GM12878 (cell line): ENCODE measurements at regions not wholly inside any gene's neighbourhood (a gene's known extent, or its start where the extent isn't known, plus 50 kb on each side); places are given as distances from the start of the nearest gene placed in this dataset.

ENCODE experiments used
- BMI1 ChIP-seq: fragments of 450-650 bp; IDR thresholded peaks from 2 replicates; pipeline ENCODE4 v1.6.1; 2016; ENCODE audit warnings: mild to moderate bottlenecking, moderate library complexity, borderline replicate concordance
- CBX5 ChIP-seq: sonication (generic); IDR thresholded peaks from 2 replicates; pipeline ENCODE4 v1.6.1; 2016; ENCODE audit warnings: low read depth, moderate library complexity, mild to moderate bottlenecking, inconsistent platforms
- EP300 ChIP-seq, 2 experiments: fragments of 150-350 bp in 1 of 2; IDR thresholded peaks; 2 replicates each; pipeline ENCODE4 v1.6.1; 2011 to 2012; ENCODE audit warnings: low read depth in 2 of 2, low read length in 2 of 2, borderline replicate concordance in 1 of 2, improper control_type of control experiment in 1 of 2, inconsistent platforms in 1 of 2; ENCODE audit not compliant: control insufficient read depth in 1 of 2
- PAX5 ChIP-seq: IDR thresholded peaks from 2 replicates; pipeline ENCODE4 v1.6.1; 2011; ENCODE audit warnings: low read depth, low read length, borderline replicate concordance
- SMARCA5 ChIP-seq: fragments of 450-650 bp; IDR thresholded peaks from 2 replicates; pipeline ENCODE4 v1.6.1; 2017; ENCODE audit warnings: mild to moderate bottlenecking
- STAT1 ChIP-seq: fragments of 450-650 bp; conservative IDR thresholded peaks from 2 replicates; pipeline ENCODE4 v1.6.1; 2014; ENCODE audit warnings: antibody characterized with exemption, mild to moderate bottlenecking
- TF ChIP-seq, protein P1 (sequence below), 3 experiments: IDR thresholded peaks in 2 of 3; conservative IDR thresholded peaks in 1 of 3; 2 replicates each; pipeline ENCODE4 v1.5.1; 2011; ENCODE audit warnings: low read depth in 3 of 3, low read length in 3 of 3, mild to moderate bottlenecking in 3 of 3, control low read depth in 2 of 3, moderate library complexity in 2 of 3, inconsistent platforms in 1 of 3, mixed read lengths in 1 of 3; ENCODE audit not compliant: control insufficient read depth in 2 of 3, insufficient read depth in 1 of 3; ENCODE audit errors: extremely low read depth in 1 of 3
- TF ChIP-seq, protein P2 (sequence below): fragments of 450-650 bp; IDR thresholded peaks from 2 replicates; pipeline ENCODE4 v1.6.1; 2014; ENCODE audit warnings: mild to moderate bottlenecking

DNA sequence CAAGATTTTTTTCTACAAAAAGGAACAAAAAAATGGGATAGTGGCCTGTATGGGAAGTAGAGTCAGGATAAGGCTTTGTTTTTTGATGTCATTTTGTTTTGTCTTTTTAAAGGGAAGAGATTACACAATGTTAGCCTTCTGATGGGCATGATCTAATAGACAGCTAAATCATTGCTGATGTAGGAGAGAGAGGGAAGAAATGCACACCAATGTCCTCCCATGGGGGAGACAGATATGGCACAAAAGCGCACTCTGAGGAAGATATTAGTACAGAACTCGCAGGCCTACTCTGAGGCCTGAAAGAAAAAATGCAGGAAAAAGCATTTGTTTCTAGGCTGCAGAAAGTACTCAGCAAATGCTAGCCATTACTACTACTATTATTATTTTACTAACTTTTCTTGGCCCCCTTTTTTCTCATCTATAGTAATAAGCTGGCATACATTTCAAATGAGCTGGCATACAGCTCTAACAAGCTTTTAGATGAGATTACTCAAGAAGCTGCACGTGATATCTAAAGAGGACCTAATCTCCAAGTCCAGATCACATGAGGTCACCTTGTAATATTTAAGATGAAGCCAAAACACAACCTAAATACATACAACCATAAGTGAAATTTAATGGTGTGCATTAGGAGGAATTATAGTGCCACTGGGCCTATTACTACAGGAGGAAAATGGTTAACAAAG is 269.4 kb upstream of the TANK start:
- TF ChIP-seq EP300 (IDR thresholded peaks at IDR 0.05; ENCODE audit: borderline replicate concordance in 1 of 2, control insufficient read depth in 1 of 2, low read depth in 2 of 2, low read length in 2 of 2): no peak
- no peak for TF ChIP-seq STAT1
- TF ChIP-seq SMARCA5: no peak
- no peak for TF ChIP-seq BMI1
- no peak for TF ChIP-seq CBX5
- TF ChIP-seq, protein P1, sequence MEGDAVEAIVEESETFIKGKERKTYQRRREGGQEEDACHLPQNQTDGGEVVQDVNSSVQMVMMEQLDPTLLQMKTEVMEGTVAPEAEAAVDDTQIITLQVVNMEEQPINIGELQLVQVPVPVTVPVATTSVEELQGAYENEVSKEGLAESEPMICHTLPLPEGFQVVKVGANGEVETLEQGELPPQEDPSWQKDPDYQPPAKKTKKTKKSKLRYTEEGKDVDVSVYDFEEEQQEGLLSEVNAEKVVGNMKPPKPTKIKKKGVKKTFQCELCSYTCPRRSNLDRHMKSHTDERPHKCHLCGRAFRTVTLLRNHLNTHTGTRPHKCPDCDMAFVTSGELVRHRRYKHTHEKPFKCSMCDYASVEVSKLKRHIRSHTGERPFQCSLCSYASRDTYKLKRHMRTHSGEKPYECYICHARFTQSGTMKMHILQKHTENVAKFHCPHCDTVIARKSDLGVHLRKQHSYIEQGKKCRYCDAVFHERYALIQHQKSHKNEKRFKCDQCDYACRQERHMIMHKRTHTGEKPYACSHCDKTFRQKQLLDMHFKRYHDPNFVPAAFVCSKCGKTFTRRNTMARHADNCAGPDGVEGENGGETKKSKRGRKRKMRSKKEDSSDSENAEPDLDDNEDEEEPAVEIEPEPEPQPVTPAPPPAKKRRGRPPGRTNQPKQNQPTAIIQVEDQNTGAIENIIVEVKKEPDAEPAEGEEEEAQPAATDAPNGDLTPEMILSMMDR (IDR thresholded peaks at IDR 0.05 in 2 of 3, conservative IDR thresholded peaks at IDR 0.05 in 1 of 3; ENCODE audit: control insufficient read depth in 2 of 3, extremely low read depth in 1 of 3, insufficient read depth in 1 of 3, low read depth in 3 of 3, low read length in 3 of 3): no peak
- TF ChIP-seq, protein P2, sequence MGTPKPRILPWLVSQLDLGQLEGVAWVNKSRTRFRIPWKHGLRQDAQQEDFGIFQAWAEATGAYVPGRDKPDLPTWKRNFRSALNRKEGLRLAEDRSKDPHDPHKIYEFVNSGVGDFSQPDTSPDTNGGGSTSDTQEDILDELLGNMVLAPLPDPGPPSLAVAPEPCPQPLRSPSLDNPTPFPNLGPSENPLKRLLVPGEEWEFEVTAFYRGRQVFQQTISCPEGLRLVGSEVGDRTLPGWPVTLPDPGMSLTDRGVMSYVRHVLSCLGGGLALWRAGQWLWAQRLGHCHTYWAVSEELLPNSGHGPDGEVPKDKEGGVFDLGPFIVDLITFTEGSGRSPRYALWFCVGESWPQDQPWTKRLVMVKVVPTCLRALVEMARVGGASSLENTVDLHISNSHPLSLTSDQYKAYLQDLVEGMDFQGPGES: no peak
- no peak for TF ChIP-seq PAX5
